AG20443 (cell line): ENCODE measurements at regions not wholly inside any gene's neighbourhood (a gene's known extent, or its start where the extent isn't known, plus 50 kb on each side); places are given as distances from the start of the nearest gene placed in this dataset.

Experiments
- DNase-seq: peaks from one replicate; pipeline ENCODE4 v3.0.0; 2012; ENCODE audit warnings: low spot score, mixed read lengths

GRCh38 chr14:99099051-99099787, 172.8 kb downstream of the BCL11B start:
- no peak for DNase-seq

GRCh38 chr14:99100497-99101270, 171.3 kb downstream of the BCL11B start:
- no peak for DNase-seq

GRCh38 chr14:99101855-99102461, 170.0 kb downstream of the BCL11B start:
- no peak for DNase-seq

GRCh38 chr14:99116741-99117295, 155.2 kb downstream of the BCL11B start:
- no peak for DNase-seq

- no peak for DNase-seq
These were observed 154.3 kb downstream of the BCL11B start for GRCh38 chr14:99117671-99118045.

- DNase-seq, result no peak
These were observed 153.8 kb downstream of the BCL11B start for GRCh38 chr14:99118046-99118721.

DNA sequence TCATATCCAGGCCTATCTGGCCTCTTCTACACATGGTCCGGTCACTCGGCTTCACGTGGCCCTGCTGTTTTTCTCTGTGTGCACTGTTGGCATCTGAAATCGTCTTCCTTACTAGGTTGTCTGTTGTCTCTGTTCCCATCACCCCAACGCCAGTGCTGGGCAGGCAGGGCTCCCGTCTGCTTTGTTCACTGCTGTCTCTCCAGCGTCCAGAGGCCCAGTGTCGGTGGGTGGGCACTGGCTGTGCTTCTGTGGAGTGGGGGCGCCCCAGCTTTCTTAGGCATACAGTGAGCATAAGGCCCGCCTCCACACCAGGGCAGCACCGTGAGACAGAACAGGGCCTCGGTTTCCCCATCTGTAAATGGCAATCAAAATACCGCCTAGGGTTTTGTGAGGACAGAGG, 153.1 kb downstream of the BCL11B start:
- DNase-seq, result no peak
